Neural cell (in vitro differentiated cells): ENCODE measurements at regions not wholly inside any gene's neighbourhood (a gene's known extent, or its start where the extent isn't known, plus 50 kb on each side); places are given as distances from the start of the nearest gene placed in this dataset.

Experiments
- H2AFZ ChIP-seq: fragments of 200-600, 300-800 bp; sonication (generic), shearing (Covaris generic); 2 replicates; pipeline ENCODE4 v1.6.0; 2014; ENCODE audit warnings: low read depth, mild to moderate bottlenecking, antibody characterized with exemption, low read length, moderate library complexity
- H3F3A ChIP-seq: fragments of 200-600 bp; shearing (Covaris generic); 2 replicates; pipeline ENCODE4 v1.6.1; 2016; ENCODE audit warnings: mild to moderate bottlenecking, moderate library complexity, mixed read lengths, antibody characterized with exemption, low read length; ENCODE audit not compliant: insufficient read depth, poor library complexity, severe bottlenecking
- H3K27ac ChIP-seq: fragments of 200-600, 300-800 bp; sonication (generic), shearing (Covaris generic); 2 replicates; pipeline ENCODE4 v1.5.1; 2014; ENCODE audit warnings: mild to moderate bottlenecking, low read length, moderate library complexity
- H3K27me3 ChIP-seq: fragments of 300-800, 200-600 bp; sonication (generic), shearing (Covaris generic); 2 replicates; pipeline ENCODE4 v1.6.0; 2014; ENCODE audit warnings: mild to moderate bottlenecking, low read depth, low read length, moderate library complexity; ENCODE audit not compliant: insufficient read depth
- H3K36me3 ChIP-seq: fragments of 300-800, 200-600 bp; sonication (generic), shearing (Covaris generic); 2 replicates; pipeline ENCODE4 v1.5.1; 2014; ENCODE audit warnings: mild to moderate bottlenecking, antibody characterized with exemption, low read length, moderate library complexity; ENCODE audit not compliant: insufficient read depth
- H3K4me2 ChIP-seq: fragments of 300-800, 200-600 bp; sonication (generic), shearing (Covaris generic); 2 replicates; pipeline ENCODE4 v1.6.0; 2014; ENCODE audit warnings: mild to moderate bottlenecking, low read length
- H3K4me3 ChIP-seq: fragments of 300-800, 200-600 bp; sonication (generic), shearing (Covaris generic); 2 replicates; pipeline ENCODE4 v1.5.1; 2014; ENCODE audit warnings: mild to moderate bottlenecking, low read length, moderate library complexity
- H3K79me2 ChIP-seq: fragments of 200-600 bp; shearing (Covaris generic); replicated peaks from 2 replicates; pipeline ENCODE4 v1.6.0; 2014; ENCODE audit warnings: mild to moderate bottlenecking, low read length, moderate library complexity; ENCODE audit not compliant: insufficient read depth
- H3K9ac ChIP-seq: fragments of 300-800, 200-600 bp; sonication (generic), shearing (Covaris generic); 2 replicates; pipeline ENCODE4 v1.6.1; 2016; ENCODE audit warnings: mild to moderate bottlenecking, low read length, mixed read lengths
- H3K9me2 ChIP-seq: fragments of 200-600 bp; shearing (Covaris generic); 2 replicates; pipeline ENCODE4 v1.6.1; 2016; ENCODE audit warnings: mild to moderate bottlenecking, low read length, mixed read lengths; ENCODE audit not compliant: insufficient read depth
- H3K9me3 ChIP-seq: fragments of 200-600, 300-800 bp; sonication (generic), shearing (Covaris generic); 2 replicates; pipeline ENCODE4 v1.6.1; 2016; ENCODE audit warnings: mild to moderate bottlenecking, mixed run types, low read length, moderate library complexity, mixed read lengths
- H4K20me1 ChIP-seq: fragments of 200-600 bp; shearing (Covaris generic); 2 replicates; pipeline ENCODE4 v1.6.1; 2016; ENCODE audit warnings: mild to moderate bottlenecking, mixed run types; ENCODE audit not compliant: insufficient read depth
- EP300 ChIP-seq: fragments of 450-650 bp; conservative IDR thresholded peaks from 2 replicates; pipeline ENCODE4 v1.6.1; 2014; ENCODE audit warnings: antibody characterized with exemption, mild to moderate bottlenecking, moderate library complexity; ENCODE audit not compliant: poor library complexity, severe bottlenecking
- EZH2 ChIP-seq: fragments of 200-600, 300-800 bp; shearing (Covaris generic), sonication (generic); IDR thresholded peaks from 2 replicates; pipeline ENCODE4 v1.6.1; 2014; ENCODE audit warnings: antibody characterized with exemption, low read length, borderline replicate concordance, mild to moderate bottlenecking; ENCODE audit not compliant: insufficient read depth, poor library complexity, severe bottlenecking
- MXI1 ChIP-seq: fragments of 450-650 bp; conservative IDR thresholded peaks from 2 replicates; pipeline ENCODE4 v1.6.1; 2014; ENCODE audit warnings: antibody characterized with exemption, mild to moderate bottlenecking; ENCODE audit not compliant: poor library complexity, severe bottlenecking
- POLR2AphosphoS5 ChIP-seq: IDR thresholded peaks from 2 replicates; pipeline ENCODE4 v1.6.1; 2012
- RAD21 ChIP-seq: fragments of 450-650 bp; conservative IDR thresholded peaks from 2 replicates; pipeline ENCODE4 v1.6.1; 2014; ENCODE audit warnings: antibody characterized with exemption, mild to moderate bottlenecking, moderate library complexity
- REST ChIP-seq: IDR thresholded peaks from 2 replicates; pipeline ENCODE4 v1.6.1; 2012; ENCODE audit warnings: borderline replicate concordance
- SMC3 ChIP-seq: fragments of 450-650 bp; conservative IDR thresholded peaks from 2 replicates; pipeline ENCODE4 v1.6.1; 2014; ENCODE audit warnings: antibody characterized with exemption, mild to moderate bottlenecking, moderate library complexity; ENCODE audit not compliant: poor library complexity
- TAF1 ChIP-seq: IDR thresholded peaks from 2 replicates; pipeline ENCODE4 v1.6.1; 2012; ENCODE audit warnings: low read depth
- TF ChIP-seq, protein P1 (sequence below): fragments of 450-650 bp; IDR thresholded peaks from 2 replicates; pipeline ENCODE4 v1.5.1; 2014; ENCODE audit warnings: antibody characterized with exemption, mild to moderate bottlenecking, moderate library complexity; ENCODE audit not compliant: poor library complexity, severe bottlenecking

- Histone ChIP-seq H3K4me2 (no peak overlapping the region), H3K4me3 (no peak overlapping the region), H3K9me3 (no peaks in the 10 kb centered on the region), H3K9ac (no peak overlapping the region), H4K20me1 (no peaks in the 10 kb centered on the region), H3K27ac (no peak overlapping the region), H3K27me3 (no peaks in the 10 kb centered on the region), H3F3A (no peaks in the 10 kb centered on the region), H3K36me3 (no peaks in the 10 kb centered on the region), H2AFZ (no peak overlapping the region), H3K79me2 (no peaks in the 10 kb centered on the region), H3K9me2 (no peaks in the 10 kb centered on the region)
- TF ChIP-seq TAF1, result no peak
- no peak for TF ChIP-seq REST
- no peak for TF ChIP-seq MXI1
- TF ChIP-seq, protein P1, sequence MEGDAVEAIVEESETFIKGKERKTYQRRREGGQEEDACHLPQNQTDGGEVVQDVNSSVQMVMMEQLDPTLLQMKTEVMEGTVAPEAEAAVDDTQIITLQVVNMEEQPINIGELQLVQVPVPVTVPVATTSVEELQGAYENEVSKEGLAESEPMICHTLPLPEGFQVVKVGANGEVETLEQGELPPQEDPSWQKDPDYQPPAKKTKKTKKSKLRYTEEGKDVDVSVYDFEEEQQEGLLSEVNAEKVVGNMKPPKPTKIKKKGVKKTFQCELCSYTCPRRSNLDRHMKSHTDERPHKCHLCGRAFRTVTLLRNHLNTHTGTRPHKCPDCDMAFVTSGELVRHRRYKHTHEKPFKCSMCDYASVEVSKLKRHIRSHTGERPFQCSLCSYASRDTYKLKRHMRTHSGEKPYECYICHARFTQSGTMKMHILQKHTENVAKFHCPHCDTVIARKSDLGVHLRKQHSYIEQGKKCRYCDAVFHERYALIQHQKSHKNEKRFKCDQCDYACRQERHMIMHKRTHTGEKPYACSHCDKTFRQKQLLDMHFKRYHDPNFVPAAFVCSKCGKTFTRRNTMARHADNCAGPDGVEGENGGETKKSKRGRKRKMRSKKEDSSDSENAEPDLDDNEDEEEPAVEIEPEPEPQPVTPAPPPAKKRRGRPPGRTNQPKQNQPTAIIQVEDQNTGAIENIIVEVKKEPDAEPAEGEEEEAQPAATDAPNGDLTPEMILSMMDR, result no peak
- TF ChIP-seq SMC3, result no peak
- TF ChIP-seq RAD21, result no peak
- no peak for TF ChIP-seq EZH2
- no peak for TF ChIP-seq EP300
- no peak for TF ChIP-seq POLR2AphosphoS5
These were observed 101.5 kb upstream of the STX18 start for GRCh38 chr4:4643306-4643705.

- no peaks in the 10 kb centered on the region for H3K79me2 ChIP-seq
- H3K4me3 ChIP-seq, result no peak overlapping the region
- no peaks in the 10 kb centered on the region for H3K36me3 ChIP-seq
- TF ChIP-seq SMC3, result no peak
- no peak for TF ChIP-seq EZH2
- no peak for TF ChIP-seq POLR2AphosphoS5
- TF ChIP-seq, protein P1, result no peak
- no peak for TF ChIP-seq REST
- TF ChIP-seq RAD21, result no peak
- no peak for TF ChIP-seq EP300
- TF ChIP-seq TAF1, result no peak
- TF ChIP-seq MXI1, result no peak
- H3K27ac ChIP-seq, result no peak overlapping the region
- H3K9me2 ChIP-seq, result no peaks in the 10 kb centered on the region
- H3K4me2 ChIP-seq, result no peak overlapping the region
- H3K9ac ChIP-seq, result no peak overlapping the region
- no peaks in the 10 kb centered on the region for H3F3A ChIP-seq
- no peak overlapping the region for H2AFZ ChIP-seq
- H3K9me3 ChIP-seq, result no peaks in the 10 kb centered on the region
- no peaks in the 10 kb centered on the region for H3K27me3 ChIP-seq
- no peaks in the 10 kb centered on the region for H4K20me1 ChIP-seq
These were observed 100.7 kb upstream of the STX18 start for GRCh38 chr4:4642496-4643000.
